ENCODE measurements at regions not wholly inside any gene's neighbourhood (a gene's known extent, or its start where the extent isn't known, plus 50 kb on each side); places are given as distances from the start of the nearest gene placed in this dataset.

DNA sequence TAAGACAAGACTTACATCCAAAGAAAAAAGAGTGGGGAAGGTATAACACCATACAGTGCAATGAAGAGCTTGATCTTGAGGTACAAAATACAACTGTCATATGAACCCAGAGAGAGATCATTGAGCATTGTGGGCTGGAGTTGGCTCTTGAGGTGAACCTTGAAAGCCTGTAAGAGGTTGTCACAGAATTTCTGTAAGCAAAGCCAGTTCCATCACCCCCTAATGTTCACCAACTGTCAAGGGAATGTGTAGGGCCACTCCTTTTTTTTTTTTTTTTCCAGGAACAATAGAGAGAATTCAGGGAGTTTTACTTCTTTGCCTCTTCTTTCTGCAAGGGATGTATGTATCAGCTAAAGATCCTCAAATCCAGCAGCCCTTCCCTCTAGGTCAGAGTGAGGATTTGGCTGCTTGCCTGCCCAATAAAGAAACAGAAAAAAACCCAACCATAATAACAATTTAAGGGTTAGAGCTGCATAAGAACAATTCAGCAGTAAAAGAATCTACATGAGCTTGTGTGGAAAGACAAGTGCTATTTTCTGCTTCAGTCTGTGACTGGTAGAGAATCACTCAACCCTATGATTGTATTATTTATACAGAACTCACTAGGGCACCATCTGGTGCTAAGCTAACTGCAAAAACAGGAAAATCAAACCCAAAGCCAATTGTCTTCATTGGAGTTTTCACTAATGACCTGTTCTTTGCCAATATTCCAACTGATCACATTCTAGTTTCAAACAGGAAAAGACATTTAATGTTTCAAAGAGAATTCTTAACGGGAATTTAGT lies 217.5 kb upstream of the TEX13C start:
- TF ChIP-seq, protein P1, sequence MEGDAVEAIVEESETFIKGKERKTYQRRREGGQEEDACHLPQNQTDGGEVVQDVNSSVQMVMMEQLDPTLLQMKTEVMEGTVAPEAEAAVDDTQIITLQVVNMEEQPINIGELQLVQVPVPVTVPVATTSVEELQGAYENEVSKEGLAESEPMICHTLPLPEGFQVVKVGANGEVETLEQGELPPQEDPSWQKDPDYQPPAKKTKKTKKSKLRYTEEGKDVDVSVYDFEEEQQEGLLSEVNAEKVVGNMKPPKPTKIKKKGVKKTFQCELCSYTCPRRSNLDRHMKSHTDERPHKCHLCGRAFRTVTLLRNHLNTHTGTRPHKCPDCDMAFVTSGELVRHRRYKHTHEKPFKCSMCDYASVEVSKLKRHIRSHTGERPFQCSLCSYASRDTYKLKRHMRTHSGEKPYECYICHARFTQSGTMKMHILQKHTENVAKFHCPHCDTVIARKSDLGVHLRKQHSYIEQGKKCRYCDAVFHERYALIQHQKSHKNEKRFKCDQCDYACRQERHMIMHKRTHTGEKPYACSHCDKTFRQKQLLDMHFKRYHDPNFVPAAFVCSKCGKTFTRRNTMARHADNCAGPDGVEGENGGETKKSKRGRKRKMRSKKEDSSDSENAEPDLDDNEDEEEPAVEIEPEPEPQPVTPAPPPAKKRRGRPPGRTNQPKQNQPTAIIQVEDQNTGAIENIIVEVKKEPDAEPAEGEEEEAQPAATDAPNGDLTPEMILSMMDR (IDR thresholded peaks at IDR 0.05; ENCODE audit: insufficient read depth, low read depth, low read length) = no peak
- no peak for TF ChIP-seq EZH2 (IDR thresholded peaks at IDR 0.05; ENCODE audit: insufficient read depth, low read length)
